GM18909 (cell line): ENCODE measurements at regions not wholly inside any gene's neighbourhood (a gene's known extent, or its start where the extent isn't known, plus 50 kb on each side); places are given as distances from the start of the nearest gene placed in this dataset.

Experiments used
- ATAC-seq: cut with Tn5 transposase; IDR thresholded peaks from one replicate; pipeline ENCODE4 v1.9.1; 2021; ENCODE audit warnings: mild to moderate bottlenecking; ENCODE audit not compliant: unreplicated experiment, poor library complexity

GRCh38 chr2:43171789-43172188 is 54.6 kb downstream of the ZFP36L2 start:
- ATAC-seq, result no peak

GRCh38 chr2:43170405-43171105 is 55.9 kb downstream of the ZFP36L2 start:
- ATAC-seq, result no peak

- ATAC-seq, result no peak
Observed at GRCh38 chr2:43169987-43170386, 56.4 kb downstream of the ZFP36L2 start.

- ATAC-seq, result peak; percentile 58
Observed at GRCh38 chr2:43169099-43169945, 57.1 kb downstream of the ZFP36L2 start.

- ATAC-seq, result no peak
Observed at GRCh38 chr2:43168016-43168369, 58.4 kb downstream of the ZFP36L2 start.

- no peak for ATAC-seq
Observed at GRCh38 chr2:43165378-43166069, 60.9 kb downstream of the ZFP36L2 start.

GRCh38 chr2:43164686-43165085 is 61.7 kb downstream of the ZFP36L2 start:
- ATAC-seq, result no peak

GRCh38 chr2:43163584-43164270 is 62.7 kb downstream of the ZFP36L2 start:
- ATAC-seq, result no peak

GRCh38 chr2:43162511-43162776 is 64.0 kb downstream of the ZFP36L2 start:
- no peak for ATAC-seq

- no peak for ATAC-seq
Observed at GRCh38 chr2:43161650-43162510, 64.5 kb downstream of the ZFP36L2 start.

GRCh38 chr2:43160778-43161177 is 65.6 kb downstream of the ZFP36L2 start:
- no peak for ATAC-seq

- no peak for ATAC-seq
Observed at GRCh38 chr2:43159797-43160196, 66.6 kb downstream of the ZFP36L2 start.

- peak; percentile 23 for ATAC-seq
Observed at GRCh38 chr2:43158259-43158880, 68.0 kb downstream of the ZFP36L2 start.

- ATAC-seq, result no peak
Observed at GRCh38 chr2:43157506-43158246, 68.7 kb downstream of the ZFP36L2 start.

GRCh38 chr2:43155851-43156411 is 70.5 kb downstream of the ZFP36L2 start:
- no peak for ATAC-seq

GRCh38 chr2:43154685-43155084 is 71.7 kb downstream of the ZFP36L2 start:
- ATAC-seq, result no peak

GRCh38 chr2:43152741-43153647 is 73.4 kb downstream of the ZFP36L2 start:
- no peak for ATAC-seq
